GM12891 (cell line): ENCODE measurements at regions not wholly inside any gene's neighbourhood (a gene's known extent, or its start where the extent isn't known, plus 50 kb on each side); places are given as distances from the start of the nearest gene placed in this dataset.

Source experiments
- DNase-seq: peaks from one replicate; pipeline ENCODE4 v3.0.0; 2011; ENCODE audit warnings: low spot score; ENCODE audit not compliant: insufficient read length
- FAIRE-seq: peaks from 2 replicates; lab custom pipeline; 2011; peaks lifted over from hg19 to GRCh38; lab: Jason Lieb, UNC
- PAX5 ChIP-seq: IDR thresholded peaks from 2 replicates; pipeline ENCODE4 v1.6.1; 2011; ENCODE audit warnings: low read length, moderate library complexity, mild to moderate bottlenecking; ENCODE audit not compliant: insufficient read depth, severe bottlenecking
- POLR2A ChIP-seq: IDR thresholded peaks from 2 replicates; pipeline ENCODE4 v1.6.1; 2011; ENCODE audit warnings: low read depth, low read length, control low read depth
- POLR2AphosphoS5 ChIP-seq: IDR thresholded peaks from 2 replicates; pipeline ENCODE4 v1.6.1; 2011; ENCODE audit warnings: low read depth, low read length, control low read depth
- POU2F2 ChIP-seq: IDR thresholded peaks from 2 replicates; pipeline ENCODE4 v1.6.1; 2011; ENCODE audit warnings: low read depth, mild to moderate bottlenecking, control low read depth, low read length, moderate library complexity
- SPI1 ChIP-seq: IDR thresholded peaks from 2 replicates; pipeline ENCODE4 v1.6.1; 2011; ENCODE audit warnings: low read depth, low read length, control low read depth
- TAF1 ChIP-seq: IDR thresholded peaks from 2 replicates; pipeline ENCODE4 v1.6.1; 2011; ENCODE audit warnings: low read depth, low read length, control low read depth

- DNase-seq (no peak), FAIRE-seq (no peak)
- TF ChIP-seq SPI1: no peak
- no peak for TF ChIP-seq POLR2A
- no peak for TF ChIP-seq POU2F2
- no peak for TF ChIP-seq POLR2AphosphoS5
- no peak for TF ChIP-seq TAF1
- no peak for TF ChIP-seq PAX5
Observed at GRCh38 chr1:185515696-185516095, 198.7 kb upstream of the IVNS1ABP start.

GRCh38 chr1:185514311-185514710, 197.3 kb upstream of the IVNS1ABP start:
- no peak for TF ChIP-seq POU2F2
- TF ChIP-seq TAF1: no peak
- FAIRE-seq: no peak

GRCh38 chr1:185512442-185512841, 195.4 kb upstream of the IVNS1ABP start:
- no peak for DNase-seq
- no peak for FAIRE-seq
- TF ChIP-seq PAX5: no peak
- no peak for TF ChIP-seq SPI1
- TF ChIP-seq POU2F2: no peak
- no peak for TF ChIP-seq POLR2AphosphoS5
- TF ChIP-seq TAF1: no peak
- no peak for TF ChIP-seq POLR2A

More at GRCh38 chr1:185514311-185514710, 197.3 kb upstream of the IVNS1ABP start:
- DNase-seq: no peak

- FAIRE-seq: no peak
- TF ChIP-seq TAF1 (no peak), POLR2AphosphoS5 (no peak), POLR2A (no peak)
- no peak for DNase-seq
Observed at GRCh38 chr1:185501099-185501498, 184.1 kb upstream of the IVNS1ABP start.

GRCh38 chr1:185500001-185500626, 183.1 kb upstream of the IVNS1ABP start:
- DNase-seq: no peak
- TF ChIP-seq POLR2AphosphoS5: no peak
- no peak for FAIRE-seq

- DNase-seq (no peak), FAIRE-seq (no peak)
- TF ChIP-seq TAF1 (no peak), POLR2A (no peak), SPI1 (no peak), POU2F2 (no peak), POLR2AphosphoS5 (no peak), PAX5 (no peak)
Observed at GRCh38 chr1:185498207-185498606, 181.2 kb upstream of the IVNS1ABP start.

GRCh38 chr1:185497177-185497576, 180.1 kb upstream of the IVNS1ABP start:
- no peak for TF ChIP-seq PAX5
- TF ChIP-seq POLR2A: no peak
- no peak for TF ChIP-seq TAF1
- TF ChIP-seq SPI1: no peak
- no peak for TF ChIP-seq POLR2AphosphoS5
- TF ChIP-seq POU2F2: no peak
- FAIRE-seq (no peak), DNase-seq (no peak)

- FAIRE-seq (no peak), DNase-seq (no peak)
- no peak for TF ChIP-seq TAF1
- no peak for TF ChIP-seq SPI1
Observed at GRCh38 chr1:185495898-185496297, 178.9 kb upstream of the IVNS1ABP start.

- FAIRE-seq: no peak
- DNase-seq: no peak
Observed at GRCh38 chr1:185495007-185495406, 178.0 kb upstream of the IVNS1ABP start.

GRCh38 chr1:185492089-185492825, 175.2 kb upstream of the IVNS1ABP start:
- TF ChIP-seq POLR2A (no peak), SPI1 (no peak), TAF1 (no peak), POU2F2 (no peak), POLR2AphosphoS5 (no peak), PAX5 (no peak)
- DNase-seq: no peak
- FAIRE-seq: no peak

More at GRCh38 chr1:185495007-185495406, 178.0 kb upstream of the IVNS1ABP start:
- no peak for TF ChIP-seq TAF1
- no peak for TF ChIP-seq POLR2A
- no peak for TF ChIP-seq POLR2AphosphoS5
- TF ChIP-seq POU2F2: no peak
- no peak for TF ChIP-seq SPI1
- no peak for TF ChIP-seq PAX5
